ENCODE measurements at regions not wholly inside any gene's neighbourhood (a gene's known extent, or its start where the extent isn't known, plus 50 kb on each side); places are given as distances from the start of the nearest gene placed in this dataset.

GRCh38 chr6:169869301-169869700, 117.9 kb downstream of the ERMARD start:
- no peak for TF ChIP-seq GATA2 (IDR thresholded peaks at IDR 0.05; ENCODE audit: low read depth, low read length)
- no peak for TF ChIP-seq GATA3 (IDR thresholded peaks at IDR 0.05; ENCODE audit: low read depth, low read length)
